ENCODE measurements at regions not wholly inside any gene's neighbourhood (a gene's known extent, or its start where the extent isn't known, plus 50 kb on each side); places are given as distances from the start of the nearest gene placed in this dataset.

- Histone ChIP-seq H4K8ac (ENCODE audit: extremely low read depth, insufficient read depth, low read length) (no peak overlapping the region), H2BK5ac (ENCODE audit: low read depth, low read length) (no peak overlapping the region), H3K4ac (replicated peaks; ENCODE audit: insufficient read length, low read depth, low read length) (no peak overlapping the region), H2BK12ac (ENCODE audit: low read depth, low read length) (no peak overlapping the region), H3K27ac (ENCODE audit: low read depth, low read length) (no peak overlapping the region), H2BK120ac (replicated peaks; ENCODE audit: low read depth, low read length) (no peak overlapping the region), H3K18ac (ENCODE audit: extremely low read depth, low read length) (no peak overlapping the region), H2AK5ac (ENCODE audit: low read depth, low read length) (no peak overlapping the region), H3K9me3 (ENCODE audit: insufficient read depth in 2 of 2, low read depth in 1 of 2, low read length in 1 of 2) (no peaks in the 10 kb centered on the region), H3K79me1 (ENCODE audit: low read depth, low read length) (no peaks in the 10 kb centered on the region), H3K79me2 (ENCODE audit: control insufficient read depth in 1 of 2, insufficient read depth in 2 of 2, low read length in 2 of 2) (no peaks in the 10 kb centered on the region), H3K36me3 (ENCODE audit: control insufficient read depth in 2 of 4, insufficient read depth in 4 of 4, low read length in 3 of 4) (no peaks in the 10 kb centered on the region), H3K4me1 (replicated peaks in 1 of 4; ENCODE audit: control insufficient read depth in 3 of 4, insufficient read depth in 4 of 4, low read length in 3 of 4) (peaks cover 0 to under 1% (median 0%) of the 10 kb centered on the region in 4 experiments; a peak in 1 of 7 replicates), H4K5ac (ENCODE audit: insufficient read length, low read depth, low read length) (no peak overlapping the region), H3K23me2 (ENCODE audit: low read depth, low read length) (no peaks in the 10 kb centered on the region), H2BK20ac (ENCODE audit: low read length) (no peak overlapping the region), H3K27me3 (replicated peaks in 1 of 4; ENCODE audit: control insufficient read depth in 3 of 4, extremely low read depth in 1 of 4, insufficient read depth in 3 of 4, low read length in 3 of 4) (no peaks in the 10 kb centered on the region), H3K4me3 (ENCODE audit: extremely low read depth in 1 of 4, insufficient read depth in 2 of 4, low read depth in 3 of 4, low read length in 4 of 4) (no peak overlapping the region), H2AFZ (ENCODE audit: low read length) (no peak overlapping the region), H2BK15ac (ENCODE audit: low read length) (no peak overlapping the region), H3K56ac (replicated peaks; ENCODE audit: insufficient read length, low read depth, low read length) (no peak overlapping the region), H3K23ac (ENCODE audit: insufficient read length) (no peak overlapping the region), H3K4me2 (ENCODE audit: insufficient read depth in 1 of 2, low read depth in 2 of 2, low read length in 2 of 2) (no peak overlapping the region), H4K91ac (replicated peaks; ENCODE audit: insufficient read length, low read length) (no peak overlapping the region), H3K14ac (ENCODE audit: insufficient read length) (no peak overlapping the region), H4K20me1 (replicated peaks in 1 of 2; ENCODE audit: control insufficient read depth in 1 of 2, insufficient read depth in 2 of 2, low read length in 2 of 2) (no peaks in the 10 kb centered on the region), H3K9ac (replicated peaks in 1 of 4; ENCODE audit: extremely low read depth in 1 of 4, low read depth in 3 of 4, low read length in 3 of 4) (no peak overlapping the region)
- ChIA-PET CTCF (ENCODE audit: partially characterized antibody) (interaction anchor here (1.3 to 1.4 kb wide), 2 partner anchors 8 to 371 kb away, joined by 3 read pairs; no protein-coding TSS in a partner anchor), POLR2A (ENCODE audit: partially characterized antibody) (no interaction called here)
- FAIRE-seq (no peak), DNase-seq (ENCODE audit: low read depth in 1 of 2, low spot score in 2 of 2) (no peak)
- WGBS, 2 experiments (ENCODE audit: extremely low coverage in 1 of 2, insufficient coverage in 1 of 2, insufficient read length in 1 of 2, insufficient replicate concordance in 2 of 2, low coverage in 1 of 2, low lambda C conversion rate in 2 of 2, missing lambda C conversion rate in 1 of 2), result 99% methylated on average over 8 of the region's 8 CpGs; no CpG with 5 or more reads in 1 of the 2 experiments
- TF ChIP-seq CHD2 (IDR thresholded peaks at IDR 0.05; ENCODE audit: low read length) (no peak), CTCF (IDR thresholded peaks at IDR 0.05; ENCODE audit: control extremely low read depth in 1 of 3, insufficient read depth in 1 of 3, low read depth in 1 of 3, low read length in 3 of 3) (no peak), KDM4A (IDR thresholded peaks at IDR 0.05; ENCODE audit: low read depth, low read length, severe bottlenecking) (no peak), SIN3A (conservative IDR thresholded peaks at IDR 0.05 in 1 of 2, IDR thresholded peaks at IDR 0.05 in 1 of 2; ENCODE audit: low read depth in 1 of 2, low read length in 2 of 2) (no peak), GTF2F1 (IDR thresholded peaks at IDR 0.05; ENCODE audit: borderline replicate concordance, low read depth, low read length) (no peak), EP300 (IDR thresholded peaks at IDR 0.05; ENCODE audit: borderline replicate concordance in 1 of 2, low read depth in 2 of 2, low read length in 2 of 2) (no peak), EGR1 (IDR thresholded peaks at IDR 0.05; ENCODE audit: borderline replicate concordance, low read depth, low read length) (no peak), TCF12 (IDR thresholded peaks at IDR 0.05; ENCODE audit: low read depth, low read length) (no peak), NRF1 (IDR thresholded peaks at IDR 0.05; ENCODE audit: low read depth, low read length) (no peak)
- TF ChIP-seq, protein P1, sequence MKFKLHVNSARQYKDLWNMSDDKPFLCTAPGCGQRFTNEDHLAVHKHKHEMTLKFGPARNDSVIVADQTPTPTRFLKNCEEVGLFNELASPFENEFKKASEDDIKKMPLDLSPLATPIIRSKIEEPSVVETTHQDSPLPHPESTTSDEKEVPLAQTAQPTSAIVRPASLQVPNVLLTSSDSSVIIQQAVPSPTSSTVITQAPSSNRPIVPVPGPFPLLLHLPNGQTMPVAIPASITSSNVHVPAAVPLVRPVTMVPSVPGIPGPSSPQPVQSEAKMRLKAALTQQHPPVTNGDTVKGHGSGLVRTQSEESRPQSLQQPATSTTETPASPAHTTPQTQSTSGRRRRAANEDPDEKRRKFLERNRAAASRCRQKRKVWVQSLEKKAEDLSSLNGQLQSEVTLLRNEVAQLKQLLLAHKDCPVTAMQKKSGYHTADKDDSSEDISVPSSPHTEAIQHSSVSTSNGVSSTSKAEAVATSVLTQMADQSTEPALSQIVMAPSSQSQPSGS (IDR thresholded peaks at IDR 0.05; ENCODE audit: low read length), result no peak
These were observed 678.0 kb downstream of the DHX35 start for GRCh38 chr20:39640147-39640546.
